ENCODE measurements at regions not wholly inside any gene's neighbourhood (a gene's known extent, or its start where the extent isn't known, plus 50 kb on each side); places are given as distances from the start of the nearest gene placed in this dataset.

- H3K56ac ChIP-seq (replicated peaks; ENCODE audit: insufficient read length, low read depth, low read length) = no peak overlapping the region
- H4K5ac ChIP-seq (ENCODE audit: insufficient read length, low read depth, low read length) = no peak overlapping the region
- H3K27ac ChIP-seq (ENCODE audit: low read depth, low read length) = no peak overlapping the region
- no peak overlapping the region for H3K23ac ChIP-seq (ENCODE audit: insufficient read length)
- no peak for FAIRE-seq
- H2BK20ac ChIP-seq (ENCODE audit: low read length) = no peak overlapping the region
- H3K14ac ChIP-seq (ENCODE audit: insufficient read length) = no peak overlapping the region
- 93% methylated on average over 4 of the region's 4 CpGs; no CpG with 5 or more reads in 1 of the 2 experiments for WGBS, 2 experiments (ENCODE audit: extremely low coverage in 1 of 2, insufficient coverage in 1 of 2, insufficient read length in 1 of 2, insufficient replicate concordance in 2 of 2, low coverage in 1 of 2, low lambda C conversion rate in 2 of 2, missing lambda C conversion rate in 1 of 2)
- no peak overlapping the region for H4K8ac ChIP-seq (ENCODE audit: extremely low read depth, insufficient read depth, low read length)
- no peak overlapping the region for H2AK5ac ChIP-seq (ENCODE audit: low read depth, low read length)
- peaks cover 0 to 3% of the 10 kb centered on the region in 2 experiments; a peak in 1 of 4 replicates for H3K9me3 ChIP-seq (ENCODE audit: insufficient read depth in 2 of 2, low read depth in 1 of 2, low read length in 1 of 2)
- no peak overlapping the region for H3K4ac ChIP-seq (replicated peaks; ENCODE audit: insufficient read length, low read depth, low read length)
- H2BK15ac ChIP-seq (ENCODE audit: low read length) = no peak overlapping the region
- no peaks in the 10 kb centered on the region for H3K36me3 ChIP-seq (ENCODE audit: control insufficient read depth in 2 of 4, insufficient read depth in 4 of 4, low read length in 3 of 4)
- no peak overlapping the region for H2AFZ ChIP-seq (ENCODE audit: low read length)
- ChIA-PET POLR2A (ENCODE audit: partially characterized antibody) (no interaction called here), CTCF (ENCODE audit: partially characterized antibody) (no interaction called here)
- H3K4me2 ChIP-seq (ENCODE audit: insufficient read depth in 1 of 2, low read depth in 2 of 2, low read length in 2 of 2) = no peak overlapping the region
- H3K27me3 ChIP-seq (replicated peaks in 1 of 4; ENCODE audit: control insufficient read depth in 3 of 4, extremely low read depth in 1 of 4, insufficient read depth in 3 of 4, low read length in 3 of 4) = no peaks in the 10 kb centered on the region
- H3K9ac ChIP-seq (replicated peaks in 1 of 4; ENCODE audit: extremely low read depth in 1 of 4, low read depth in 3 of 4, low read length in 3 of 4) = no peak overlapping the region
- H4K91ac ChIP-seq (replicated peaks; ENCODE audit: insufficient read length, low read length) = no peak overlapping the region
- H3K18ac ChIP-seq (ENCODE audit: extremely low read depth, low read length) = no peak overlapping the region
- no peak for TF ChIP-seq RFX5 (IDR thresholded peaks at IDR 0.05; ENCODE audit: borderline replicate concordance, low read depth, low read length)
- no peak for TF ChIP-seq TCF12 (IDR thresholded peaks at IDR 0.05; ENCODE audit: low read depth, low read length)
- TF ChIP-seq CBX5 (IDR thresholded peaks at IDR 0.05; ENCODE audit: low read depth, low read length) = no peak
- no peak for TF ChIP-seq TAF7 (optimal IDR thresholded peaks at IDR 0.05; ENCODE audit: borderline replicate concordance, low read depth, low read length)
- no peak for TF ChIP-seq SUZ12 (IDR thresholded peaks at IDR 0.05; ENCODE audit: low read length)
- TF ChIP-seq KDM5A (IDR thresholded peaks at IDR 0.05; ENCODE audit: low read length) = no peak
- no peak for TF ChIP-seq JUND (IDR thresholded peaks at IDR 0.05; ENCODE audit: low read length)
- TF ChIP-seq CHD1 (IDR thresholded peaks at IDR 0.05; ENCODE audit: low read depth, low read length) = no peak
- TF ChIP-seq SP1 (IDR thresholded peaks at IDR 0.05; ENCODE audit: low read depth, low read length) = no peak
- no peak for TF ChIP-seq SIRT6 (IDR thresholded peaks at IDR 0.05; ENCODE audit: low read length)
- no peak for TF ChIP-seq NRF1 (IDR thresholded peaks at IDR 0.05; ENCODE audit: low read depth, low read length)
- no peak for TF ChIP-seq POU5F1 (IDR thresholded peaks at IDR 0.05; ENCODE audit: low read depth, low read length)
- TF ChIP-seq GTF2F1 (IDR thresholded peaks at IDR 0.05; ENCODE audit: borderline replicate concordance, low read depth, low read length) = no peak
- no peak overlapping the region for H2BK120ac ChIP-seq (replicated peaks; ENCODE audit: low read depth, low read length)
- DNase-seq (ENCODE audit: low read depth in 1 of 2, low spot score in 2 of 2) = no peak
- no peak overlapping the region for H2BK5ac ChIP-seq (ENCODE audit: low read depth, low read length)
- H2BK12ac ChIP-seq (ENCODE audit: low read depth, low read length) = no peak overlapping the region
- H3K4me3 ChIP-seq (ENCODE audit: extremely low read depth in 1 of 4, insufficient read depth in 2 of 4, low read depth in 3 of 4, low read length in 4 of 4) = no peak overlapping the region
- no peaks in the 10 kb centered on the region for H3K79me1 ChIP-seq (ENCODE audit: low read depth, low read length)
- H3K4me1 ChIP-seq (replicated peaks in 1 of 4; ENCODE audit: control insufficient read depth in 3 of 4, insufficient read depth in 4 of 4, low read length in 3 of 4) = peaks cover 0 to 5% (median 2%) of the 10 kb centered on the region in 4 experiments; a peak in 3 of 7 replicates
- H4K20me1 ChIP-seq (replicated peaks in 1 of 2; ENCODE audit: control insufficient read depth in 1 of 2, insufficient read depth in 2 of 2, low read length in 2 of 2) = no peaks in the 10 kb centered on the region
- H3K79me2 ChIP-seq (ENCODE audit: control insufficient read depth in 1 of 2, insufficient read depth in 2 of 2, low read length in 2 of 2) = no peaks in the 10 kb centered on the region
- H3K23me2 ChIP-seq (ENCODE audit: low read depth, low read length) = no peaks in the 10 kb centered on the region
Measured at GRCh38 chr3:177569193-177569592, 371.9 kb upstream of the TBL1XR1 start.
